H1 (cell line): ENCODE measurements at regions not wholly inside any gene's neighbourhood (a gene's known extent, or its start where the extent isn't known, plus 50 kb on each side); places are given as distances from the start of the nearest gene placed in this dataset.

ENCODE experiments used
- BACH1 ChIP-seq: IDR thresholded peaks from 2 replicates; pipeline ENCODE4 v1.6.1; 2012; ENCODE audit warnings: low read length, improper control_type of control experiment
- TF ChIP-seq, protein P1 (sequence below): fragments of 300-600 bp; sonication (generic); IDR thresholded peaks from 2 replicates; pipeline ENCODE4 v1.7.1; 2012; ENCODE audit warnings: low read length, moderate library complexity, mild to moderate bottlenecking, inconsistent platforms; ENCODE audit not compliant: insufficient replicate concordance

DNA sequence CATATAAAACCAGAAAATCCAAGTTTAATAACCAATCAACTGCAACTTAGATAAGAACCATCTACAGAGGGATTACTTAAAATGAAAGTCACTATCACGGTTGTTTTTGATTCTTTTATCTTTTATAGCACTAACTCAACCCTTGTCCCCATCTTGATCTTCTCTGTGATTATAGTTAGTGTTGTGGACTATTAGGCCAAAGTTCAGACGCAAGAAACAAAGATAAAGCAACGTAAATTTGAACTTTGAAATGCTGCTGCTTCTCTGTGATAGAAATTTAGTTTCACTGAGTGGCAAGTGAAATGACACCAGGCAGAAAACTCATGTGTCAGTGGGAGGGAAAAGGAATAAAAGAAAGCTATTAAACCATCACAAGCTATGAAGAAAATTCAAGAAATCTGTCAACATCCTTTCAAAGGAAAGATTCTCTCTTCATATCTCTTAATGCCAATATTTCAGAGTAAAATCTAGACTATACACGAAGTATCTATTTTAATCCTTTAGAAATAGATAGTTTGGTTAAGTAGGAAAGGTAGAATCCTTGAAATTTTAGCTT lies 71.8 kb upstream of the MALRD1 start (continued):
- TF ChIP-seq, protein P1, sequence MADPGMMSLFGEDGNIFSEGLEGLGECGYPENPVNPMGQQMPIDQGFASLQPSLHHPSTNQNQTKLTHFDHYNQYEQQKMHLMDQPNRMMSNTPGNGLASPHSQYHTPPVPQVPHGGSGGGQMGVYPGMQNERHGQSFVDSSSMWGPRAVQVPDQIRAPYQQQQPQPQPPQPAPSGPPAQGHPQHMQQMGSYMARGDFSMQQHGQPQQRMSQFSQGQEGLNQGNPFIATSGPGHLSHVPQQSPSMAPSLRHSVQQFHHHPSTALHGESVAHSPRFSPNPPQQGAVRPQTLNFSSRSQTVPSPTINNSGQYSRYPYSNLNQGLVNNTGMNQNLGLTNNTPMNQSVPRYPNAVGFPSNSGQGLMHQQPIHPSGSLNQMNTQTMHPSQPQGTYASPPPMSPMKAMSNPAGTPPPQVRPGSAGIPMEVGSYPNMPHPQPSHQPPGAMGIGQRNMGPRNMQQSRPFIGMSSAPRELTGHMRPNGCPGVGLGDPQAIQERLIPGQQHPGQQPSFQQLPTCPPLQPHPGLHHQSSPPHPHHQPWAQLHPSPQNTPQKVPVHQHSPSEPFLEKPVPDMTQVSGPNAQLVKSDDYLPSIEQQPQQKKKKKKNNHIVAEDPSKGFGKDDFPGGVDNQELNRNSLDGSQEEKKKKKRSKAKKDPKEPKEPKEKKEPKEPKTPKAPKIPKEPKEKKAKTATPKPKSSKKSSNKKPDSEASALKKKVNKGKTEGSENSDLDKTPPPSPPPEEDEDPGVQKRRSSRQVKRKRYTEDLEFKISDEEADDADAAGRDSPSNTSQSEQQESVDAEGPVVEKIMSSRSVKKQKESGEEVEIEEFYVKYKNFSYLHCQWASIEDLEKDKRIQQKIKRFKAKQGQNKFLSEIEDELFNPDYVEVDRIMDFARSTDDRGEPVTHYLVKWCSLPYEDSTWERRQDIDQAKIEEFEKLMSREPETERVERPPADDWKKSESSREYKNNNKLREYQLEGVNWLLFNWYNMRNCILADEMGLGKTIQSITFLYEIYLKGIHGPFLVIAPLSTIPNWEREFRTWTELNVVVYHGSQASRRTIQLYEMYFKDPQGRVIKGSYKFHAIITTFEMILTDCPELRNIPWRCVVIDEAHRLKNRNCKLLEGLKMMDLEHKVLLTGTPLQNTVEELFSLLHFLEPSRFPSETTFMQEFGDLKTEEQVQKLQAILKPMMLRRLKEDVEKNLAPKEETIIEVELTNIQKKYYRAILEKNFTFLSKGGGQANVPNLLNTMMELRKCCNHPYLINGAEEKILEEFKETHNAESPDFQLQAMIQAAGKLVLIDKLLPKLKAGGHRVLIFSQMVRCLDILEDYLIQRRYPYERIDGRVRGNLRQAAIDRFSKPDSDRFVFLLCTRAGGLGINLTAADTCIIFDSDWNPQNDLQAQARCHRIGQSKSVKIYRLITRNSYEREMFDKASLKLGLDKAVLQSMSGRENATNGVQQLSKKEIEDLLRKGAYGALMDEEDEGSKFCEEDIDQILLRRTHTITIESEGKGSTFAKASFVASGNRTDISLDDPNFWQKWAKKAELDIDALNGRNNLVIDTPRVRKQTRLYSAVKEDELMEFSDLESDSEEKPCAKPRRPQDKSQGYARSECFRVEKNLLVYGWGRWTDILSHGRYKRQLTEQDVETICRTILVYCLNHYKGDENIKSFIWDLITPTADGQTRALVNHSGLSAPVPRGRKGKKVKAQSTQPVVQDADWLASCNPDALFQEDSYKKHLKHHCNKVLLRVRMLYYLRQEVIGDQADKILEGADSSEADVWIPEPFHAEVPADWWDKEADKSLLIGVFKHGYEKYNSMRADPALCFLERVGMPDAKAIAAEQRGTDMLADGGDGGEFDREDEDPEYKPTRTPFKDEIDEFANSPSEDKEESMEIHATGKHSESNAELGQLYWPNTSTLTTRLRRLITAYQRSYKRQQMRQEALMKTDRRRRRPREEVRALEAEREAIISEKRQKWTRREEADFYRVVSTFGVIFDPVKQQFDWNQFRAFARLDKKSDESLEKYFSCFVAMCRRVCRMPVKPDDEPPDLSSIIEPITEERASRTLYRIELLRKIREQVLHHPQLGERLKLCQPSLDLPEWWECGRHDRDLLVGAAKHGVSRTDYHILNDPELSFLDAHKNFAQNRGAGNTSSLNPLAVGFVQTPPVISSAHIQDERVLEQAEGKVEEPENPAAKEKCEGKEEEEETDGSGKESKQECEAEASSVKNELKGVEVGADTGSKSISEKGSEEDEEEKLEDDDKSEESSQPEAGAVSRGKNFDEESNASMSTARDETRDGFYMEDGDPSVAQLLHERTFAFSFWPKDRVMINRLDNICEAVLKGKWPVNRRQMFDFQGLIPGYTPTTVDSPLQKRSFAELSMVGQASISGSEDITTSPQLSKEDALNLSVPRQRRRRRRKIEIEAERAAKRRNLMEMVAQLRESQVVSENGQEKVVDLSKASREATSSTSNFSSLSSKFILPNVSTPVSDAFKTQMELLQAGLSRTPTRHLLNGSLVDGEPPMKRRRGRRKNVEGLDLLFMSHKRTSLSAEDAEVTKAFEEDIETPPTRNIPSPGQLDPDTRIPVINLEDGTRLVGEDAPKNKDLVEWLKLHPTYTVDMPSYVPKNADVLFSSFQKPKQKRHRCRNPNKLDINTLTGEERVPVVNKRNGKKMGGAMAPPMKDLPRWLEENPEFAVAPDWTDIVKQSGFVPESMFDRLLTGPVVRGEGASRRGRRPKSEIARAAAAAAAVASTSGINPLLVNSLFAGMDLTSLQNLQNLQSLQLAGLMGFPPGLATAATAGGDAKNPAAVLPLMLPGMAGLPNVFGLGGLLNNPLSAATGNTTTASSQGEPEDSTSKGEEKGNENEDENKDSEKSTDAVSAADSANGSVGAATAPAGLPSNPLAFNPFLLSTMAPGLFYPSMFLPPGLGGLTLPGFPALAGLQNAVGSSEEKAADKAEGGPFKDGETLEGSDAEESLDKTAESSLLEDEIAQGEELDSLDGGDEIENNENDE = no peak
- TF ChIP-seq BACH1 = no peak
